DND-41 (cell line): ENCODE measurements at regions not wholly inside any gene's neighbourhood (a gene's known extent, or its start where the extent isn't known, plus 50 kb on each side); places are given as distances from the start of the nearest gene placed in this dataset.

Experiments used
- ATAC-seq: fragments of 200-7000 bp; cut with Tn5 transposase; 3 replicates; pipeline ENCODE4 v1.9.1; 2021; ENCODE audit warnings: low read depth; ENCODE audit not compliant: insufficient read depth
- DNase-seq: peaks from one replicate; pipeline ENCODE4 v3.0.0-alpha.2; 2020
- H2AFZ ChIP-seq: 2 replicates; pipeline ENCODE4 v1.6.0; 2012; ENCODE audit warnings: low read depth, low read length
- H3K27ac ChIP-seq: 2 replicates; pipeline ENCODE4 v1.5.1; 2012; ENCODE audit warnings: low read length, inconsistent platforms
- H3K27me3 ChIP-seq: fragments of 200-600 bp; sonication (generic); 2 replicates; pipeline ENCODE4 v1.6.0; 2012; ENCODE audit warnings: low read length, mild to moderate bottlenecking, inconsistent platforms; ENCODE audit not compliant: insufficient read depth, poor library complexity
- H3K36me3 ChIP-seq: 2 replicates; pipeline ENCODE4 v1.5.1; 2012; ENCODE audit warnings: low read length, inconsistent platforms; ENCODE audit not compliant: insufficient read depth
- H3K4me1 ChIP-seq: 2 replicates; pipeline ENCODE4 v1.5.1; 2012; ENCODE audit warnings: mild to moderate bottlenecking, low read length; ENCODE audit not compliant: insufficient read depth
- H3K4me2 ChIP-seq: 2 replicates; pipeline ENCODE4 v1.6.0; 2012; ENCODE audit warnings: mild to moderate bottlenecking, moderate library complexity, low read length, inconsistent platforms; ENCODE audit not compliant: insufficient read depth
- H3K4me3 ChIP-seq, 2 experiments: fragments of 200-600 bp in 1 of 2; shearing (Covaris generic) in 1 of 2; 2 replicates each; pipeline ENCODE4 v1.5.1; 2012 to 2016; ENCODE audit warnings: inconsistent platforms in 2 of 2, low read length in 2 of 2, mild to moderate bottlenecking in 2 of 2, low read depth in 1 of 2, moderate library complexity in 1 of 2
- H3K79me2 ChIP-seq: 2 replicates; pipeline ENCODE4 v1.6.0; 2012; ENCODE audit warnings: low read length, inconsistent platforms; ENCODE audit not compliant: insufficient read depth
- H3K9ac ChIP-seq: 2 replicates; pipeline ENCODE4 v1.6.0; 2012; ENCODE audit warnings: low read depth, mild to moderate bottlenecking, inconsistent platforms, low read length, moderate library complexity
- H3K9me3 ChIP-seq: 2 replicates; pipeline ENCODE4 v1.5.1; 2012; ENCODE audit warnings: low read length, moderate library complexity, mild to moderate bottlenecking, inconsistent platforms; ENCODE audit not compliant: insufficient read depth, severe bottlenecking
- H4K20me1 ChIP-seq: 2 replicates; pipeline ENCODE4 v1.6.0; 2012; ENCODE audit warnings: low read length; ENCODE audit not compliant: insufficient read depth
- CTCF ChIP-seq: IDR thresholded peaks from 2 replicates; pipeline ENCODE4 v1.5.1; 2012; ENCODE audit warnings: borderline replicate concordance, low read length, moderate library complexity, mild to moderate bottlenecking; ENCODE audit not compliant: poor library complexity, severe bottlenecking; ENCODE audit errors: extremely low read depth
- EZH2 ChIP-seq: IDR thresholded peaks from 3 replicates; pipeline ENCODE4 v1.6.1; 2012; ENCODE audit warnings: borderline replicate concordance, low read depth, mild to moderate bottlenecking, moderate library complexity, low read length, inconsistent platforms; ENCODE audit not compliant: severe bottlenecking

- Histone ChIP-seq H3K36me3 (no peaks in the 10 kb centered on the region), H3K9ac (no peak overlapping the region), H3K4me2 (no peak overlapping the region), H3K9me3 (no peaks in the 10 kb centered on the region), H3K27ac (no peak overlapping the region), H4K20me1 (no peaks in the 10 kb centered on the region), H2AFZ (no peak overlapping the region), H3K4me1 (no peaks in the 10 kb centered on the region), H3K27me3 (no peaks in the 10 kb centered on the region), H3K79me2 (no peaks in the 10 kb centered on the region), H3K4me3 (no peak overlapping the region)
- ATAC-seq (no peak), DNase-seq (no peak)
- no peak for TF ChIP-seq EZH2
- TF ChIP-seq CTCF, result no peak
Observed at GRCh38 chr5:130651440-130651839, 513.6 kb downstream of the HINT1 start.

GRCh38 chr5:130643321-130643720 is 521.7 kb downstream of the HINT1 start:
- Histone ChIP-seq H3K4me2 (no peak overlapping the region), H3K9ac (no peak overlapping the region), H3K4me1 (no peaks in the 10 kb centered on the region), H3K36me3 (no peaks in the 10 kb centered on the region), H3K9me3 (no peaks in the 10 kb centered on the region), H3K27ac (no peak overlapping the region), H3K79me2 (no peaks in the 10 kb centered on the region), H2AFZ (no peak overlapping the region), H4K20me1 (no peaks in the 10 kb centered on the region), H3K4me3 (no peak overlapping the region), H3K27me3 (no peaks in the 10 kb centered on the region)
- DNase-seq (no peak), ATAC-seq (no peak)
- TF ChIP-seq CTCF (no peak), EZH2 (no peak)

GRCh38 chr5:130642461-130642860 is 522.6 kb downstream of the HINT1 start:
- Histone ChIP-seq H2AFZ (no peak overlapping the region), H3K4me1 (no peaks in the 10 kb centered on the region), H4K20me1 (no peaks in the 10 kb centered on the region), H3K9ac (no peak overlapping the region), H3K36me3 (no peaks in the 10 kb centered on the region), H3K4me3 (no peak overlapping the region), H3K9me3 (no peaks in the 10 kb centered on the region), H3K27ac (no peak overlapping the region), H3K27me3 (no peaks in the 10 kb centered on the region), H3K79me2 (no peaks in the 10 kb centered on the region), H3K4me2 (no peak overlapping the region)
- no peak for TF ChIP-seq CTCF
- no peak for TF ChIP-seq EZH2
- no peak for DNase-seq
- no peak for ATAC-seq

GRCh38 chr5:130627145-130627544 is 537.9 kb downstream of the HINT1 start:
- H3K4me1 ChIP-seq, result no peaks in the 10 kb centered on the region
- no peak overlapping the region for H3K4me3 ChIP-seq
- no peaks in the 10 kb centered on the region for H3K27me3 ChIP-seq
- no peak overlapping the region for H2AFZ ChIP-seq
- no peaks in the 10 kb centered on the region for H3K36me3 ChIP-seq
- H3K27ac ChIP-seq, result no peak overlapping the region
- no peak for DNase-seq
- TF ChIP-seq EZH2 (no peak), CTCF (no peak)
- ATAC-seq, result no peak
- H3K4me2 ChIP-seq, result no peak overlapping the region
- H4K20me1 ChIP-seq, result no peaks in the 10 kb centered on the region
- H3K9ac ChIP-seq, result no peak overlapping the region
- H3K79me2 ChIP-seq, result no peaks in the 10 kb centered on the region
- H3K9me3 ChIP-seq, result no peaks in the 10 kb centered on the region
